Stimulated activated naive CD8-positive, alpha-beta T cell treated with anti-CD3 and anti-CD28 coated beads, Interleukin-15, amount 100 ng/mL, for 72 hours (primary cell): ENCODE measurements at regions not wholly inside any gene's neighbourhood (a gene's known extent, or its start where the extent isn't known, plus 50 kb on each side); places are given as distances from the start of the nearest gene placed in this dataset.
A peak's percentile ranks its signal among the peaks of the same experiment; 100 is the strongest.

Source experiments
- ATAC-seq: fragments of 150-1000 bp; cut with Tn5 transposase; 2 replicates; pipeline ENCODE4 v1.10.0; 2021; ENCODE audit warnings: mild to moderate bottlenecking, moderate library complexity
- DNase-seq, 2 donors: peaks; one replicate each; pipeline ENCODE4 v3.0.0; 2021 to 2022
- H3K27ac Mint-ChIP-seq, 2 donors: one replicate each; pipeline ENCODE4 v1.8.0; 2022; ENCODE audit warnings: mild to moderate bottlenecking in 2 of 2, mixed read lengths in 2 of 2, moderate library complexity in 2 of 2
- H3K27me3 Mint-ChIP-seq: one replicate; pipeline ENCODE4 v1.8.0; 2022; ENCODE audit warnings: mixed read lengths
- H3K4me1 Mint-ChIP-seq: one replicate; pipeline ENCODE4 v1.8.0; 2022; ENCODE audit warnings: mild to moderate bottlenecking, mixed read lengths
- H3K4me3 Mint-ChIP-seq, 2 donors: one replicate each; pipeline ENCODE4 v1.8.0; 2022; ENCODE audit warnings: mild to moderate bottlenecking in 2 of 2, mixed read lengths in 2 of 2, moderate library complexity in 1 of 2
- H3K9me3 Mint-ChIP-seq, 2 donors: one replicate each; pipeline ENCODE4 v1.8.0; 2022; ENCODE audit warnings: mixed read lengths in 2 of 2

GRCh38 chr5:174877987-174878386 lies 153.6 kb downstream of the MSX2 start:
- no peak for ATAC-seq
- no peak overlapping the region for H3K4me3 Mint-ChIP-seq
- no peaks in the 10 kb centered on the region for H3K27me3 Mint-ChIP-seq
- H3K27ac Mint-ChIP-seq, result peak overlapping the region in 1 of 2 donors; percentile 13
- peaks cover 5 to 9% of the 10 kb centered on the region in 2 donors for H3K9me3 Mint-ChIP-seq
- no peak for DNase-seq
- no peaks in the 10 kb centered on the region for H3K4me1 Mint-ChIP-seq

- Mint-ChIP-seq H3K4me1 (no peaks in the 10 kb centered on the region), H3K27me3 (peaks cover 7% of the 10 kb centered on the region), H3K9me3 (no peaks in the 10 kb centered on the region), H3K27ac (no peak overlapping the region), H3K4me3 (no peak overlapping the region)
- no peak for DNase-seq
- no peak for ATAC-seq
Observed at GRCh38 chr5:174872271-174872670, 147.9 kb downstream of the MSX2 start.

GRCh38 chr5:174852143-174852542 lies 127.8 kb downstream of the MSX2 start:
- H3K27me3 Mint-ChIP-seq, result peaks cover 7% of the 10 kb centered on the region
- no peaks in the 10 kb centered on the region for H3K9me3 Mint-ChIP-seq
- no peak overlapping the region for H3K27ac Mint-ChIP-seq
- no peak overlapping the region for H3K4me3 Mint-ChIP-seq
- ATAC-seq, result no peak
- no peak for DNase-seq
- H3K4me1 Mint-ChIP-seq, result no peaks in the 10 kb centered on the region

- ATAC-seq (no peak), DNase-seq (no peak)
- Mint-ChIP-seq H3K27me3 (peaks cover 7% of the 10 kb centered on the region), H3K9me3 (no peaks in the 10 kb centered on the region), H3K4me1 (no peaks in the 10 kb centered on the region), H3K27ac (no peak overlapping the region), H3K4me3 (no peak overlapping the region)
Observed at GRCh38 chr5:174850565-174851169, 126.3 kb downstream of the MSX2 start.

GRCh38 chr5:174849426-174849825 lies 125.0 kb downstream of the MSX2 start:
- no peak overlapping the region for H3K4me3 Mint-ChIP-seq
- H3K27me3 Mint-ChIP-seq, result peaks cover 7% of the 10 kb centered on the region
- no peaks in the 10 kb centered on the region for H3K4me1 Mint-ChIP-seq
- H3K9me3 Mint-ChIP-seq, result no peaks in the 10 kb centered on the region
- DNase-seq, result no peak
- ATAC-seq, result no peak
- no peak overlapping the region for H3K27ac Mint-ChIP-seq

- no peaks in the 10 kb centered on the region for H3K4me1 Mint-ChIP-seq
- DNase-seq (no peak), ATAC-seq (no peak)
- H3K9me3 Mint-ChIP-seq, result no peaks in the 10 kb centered on the region
- peaks cover 7% of the 10 kb centered on the region for H3K27me3 Mint-ChIP-seq
- H3K27ac Mint-ChIP-seq, result no peak overlapping the region
- no peak overlapping the region for H3K4me3 Mint-ChIP-seq
Observed at GRCh38 chr5:174844971-174845370, 120.6 kb downstream of the MSX2 start.

GRCh38 chr5:174843263-174844250 lies 119.2 kb downstream of the MSX2 start:
- Mint-ChIP-seq H3K27me3 (peaks cover 7% of the 10 kb centered on the region), H3K4me3 (no peak overlapping the region), H3K9me3 (no peaks in the 10 kb centered on the region), H3K27ac (no peak overlapping the region), H3K4me1 (no peaks in the 10 kb centered on the region)
- no peak for DNase-seq
- ATAC-seq, result no peak

GRCh38 chr5:174840435-174840834 lies 116.1 kb downstream of the MSX2 start:
- ATAC-seq, result no peak
- H3K4me3 Mint-ChIP-seq, result no peak overlapping the region
- no peaks in the 10 kb centered on the region for H3K9me3 Mint-ChIP-seq
- H3K4me1 Mint-ChIP-seq, result no peaks in the 10 kb centered on the region
- peaks cover 28% of the 10 kb centered on the region for H3K27me3 Mint-ChIP-seq
- no peak for DNase-seq
- no peak overlapping the region for H3K27ac Mint-ChIP-seq

- H3K27ac Mint-ChIP-seq, result no peak overlapping the region
- no peak for ATAC-seq
- DNase-seq, result no peak
- no peak overlapping the region for H3K4me3 Mint-ChIP-seq
- H3K27me3 Mint-ChIP-seq, result peaks cover 38% of the 10 kb centered on the region
- no peaks in the 10 kb centered on the region for H3K9me3 Mint-ChIP-seq
- H3K4me1 Mint-ChIP-seq, result no peaks in the 10 kb centered on the region
Observed at GRCh38 chr5:174839196-174839595, 114.8 kb downstream of the MSX2 start.

- no peak overlapping the region for H3K4me3 Mint-ChIP-seq
- H3K4me1 Mint-ChIP-seq, result no peaks in the 10 kb centered on the region
- ATAC-seq (no peak), DNase-seq (no peak)
- H3K27ac Mint-ChIP-seq, result peak overlapping the region in 1 of 2 donors; percentile 69
- H3K9me3 Mint-ChIP-seq, result no peaks in the 10 kb centered on the region
- peaks cover 40% of the 10 kb centered on the region for H3K27me3 Mint-ChIP-seq
Observed at GRCh38 chr5:174837919-174838902, 113.8 kb downstream of the MSX2 start.

- ATAC-seq, result no peak
- no peak for DNase-seq
- Mint-ChIP-seq H3K4me3 (no peak overlapping the region), H3K4me1 (no peaks in the 10 kb centered on the region), H3K27ac (no peak overlapping the region), H3K27me3 (peaks cover 41% of the 10 kb centered on the region), H3K9me3 (no peaks in the 10 kb centered on the region)
Observed at GRCh38 chr5:174834081-174834480, 109.7 kb downstream of the MSX2 start.

- H3K27ac Mint-ChIP-seq, result no peak overlapping the region
- peaks cover 33% of the 10 kb centered on the region for H3K27me3 Mint-ChIP-seq
- H3K9me3 Mint-ChIP-seq, result no peaks in the 10 kb centered on the region
- no peaks in the 10 kb centered on the region for H3K4me1 Mint-ChIP-seq
- no peak overlapping the region for H3K4me3 Mint-ChIP-seq
- DNase-seq (no peak), ATAC-seq (no peak)
Observed at GRCh38 chr5:174832811-174833210, 108.4 kb downstream of the MSX2 start.

GRCh38 chr5:174832025-174832424 lies 107.6 kb downstream of the MSX2 start:
- ATAC-seq (no peak), DNase-seq (no peak)
- H3K9me3 Mint-ChIP-seq, result no peaks in the 10 kb centered on the region
- H3K4me1 Mint-ChIP-seq, result no peaks in the 10 kb centered on the region
- H3K27ac Mint-ChIP-seq, result no peak overlapping the region
- peaks cover 28% of the 10 kb centered on the region for H3K27me3 Mint-ChIP-seq
- no peak overlapping the region for H3K4me3 Mint-ChIP-seq

GRCh38 chr5:174831031-174831660 lies 106.8 kb downstream of the MSX2 start:
- H3K4me3 Mint-ChIP-seq, result no peak overlapping the region
- H3K9me3 Mint-ChIP-seq, result no peaks in the 10 kb centered on the region
- H3K27me3 Mint-ChIP-seq, result peaks cover 27% of the 10 kb centered on the region
- no peak for ATAC-seq
- no peak for DNase-seq
- H3K4me1 Mint-ChIP-seq, result no peaks in the 10 kb centered on the region
- H3K27ac Mint-ChIP-seq, result no peak overlapping the region

- ATAC-seq (no peak), DNase-seq (no peak)
- Mint-ChIP-seq H3K9me3 (no peaks in the 10 kb centered on the region), H3K4me3 (no peak overlapping the region), H3K27ac (no peak overlapping the region), H3K4me1 (no peaks in the 10 kb centered on the region), H3K27me3 (peaks cover 21% of the 10 kb centered on the region)
Observed at GRCh38 chr5:174829511-174829864, 105.1 kb downstream of the MSX2 start.
